GM18868 (cell line): ENCODE measurements at regions not wholly inside any gene's neighbourhood (a gene's known extent, or its start where the extent isn't known, plus 50 kb on each side); places are given as distances from the start of the nearest gene placed in this dataset.
"Not testable (repeated sequence)": the region's sequence is repeated elsewhere in the genome, so short reads cannot be mapped to it uniquely, and the experiment has no call there.

ENCODE experiments used
- ATAC-seq: cut with Tn5 transposase; IDR thresholded peaks from one replicate; pipeline ENCODE4 v1.9.1; 2021; ENCODE audit warnings: mild to moderate bottlenecking, moderate library complexity; ENCODE audit not compliant: unreplicated experiment

DNA sequence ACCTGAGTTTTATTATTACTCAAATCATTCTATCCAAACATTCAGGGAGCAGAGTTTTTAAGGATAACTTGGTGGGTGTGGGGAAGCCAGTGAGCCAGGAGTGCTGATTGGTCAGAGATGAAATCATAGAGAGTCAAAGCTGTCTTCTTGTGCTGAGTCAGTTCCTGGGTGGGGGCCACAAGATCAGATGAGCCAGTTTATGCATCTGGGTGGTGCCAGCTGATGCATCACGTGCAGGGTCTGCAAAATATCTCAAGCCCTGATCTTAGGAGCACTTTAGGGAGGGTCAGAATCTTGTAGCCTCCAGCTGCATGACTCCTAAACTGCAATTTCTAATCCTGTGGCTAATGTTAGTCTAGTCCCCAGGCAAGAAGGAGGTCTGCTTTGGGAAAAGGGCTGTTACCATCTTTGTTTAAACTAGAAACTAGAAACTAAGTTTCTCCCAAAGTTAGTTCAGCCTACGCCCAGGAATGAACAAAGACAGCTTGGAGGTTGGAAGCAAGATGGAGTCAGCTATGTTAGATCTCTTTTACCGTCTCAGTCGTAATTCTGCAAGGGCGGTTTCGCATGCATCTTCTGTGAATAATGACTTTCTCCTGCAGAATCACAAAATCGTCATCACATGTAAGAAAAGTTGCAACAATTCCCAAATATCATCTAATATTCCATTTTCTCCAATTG lies 97.5 kb downstream of the ZNF664 start:
- not testable (repeated sequence) for ATAC-seq

- no peak for ATAC-seq
Measured at GRCh38 chr12:124071075-124071443, 98.0 kb downstream of the ZNF664 start.

DNA sequence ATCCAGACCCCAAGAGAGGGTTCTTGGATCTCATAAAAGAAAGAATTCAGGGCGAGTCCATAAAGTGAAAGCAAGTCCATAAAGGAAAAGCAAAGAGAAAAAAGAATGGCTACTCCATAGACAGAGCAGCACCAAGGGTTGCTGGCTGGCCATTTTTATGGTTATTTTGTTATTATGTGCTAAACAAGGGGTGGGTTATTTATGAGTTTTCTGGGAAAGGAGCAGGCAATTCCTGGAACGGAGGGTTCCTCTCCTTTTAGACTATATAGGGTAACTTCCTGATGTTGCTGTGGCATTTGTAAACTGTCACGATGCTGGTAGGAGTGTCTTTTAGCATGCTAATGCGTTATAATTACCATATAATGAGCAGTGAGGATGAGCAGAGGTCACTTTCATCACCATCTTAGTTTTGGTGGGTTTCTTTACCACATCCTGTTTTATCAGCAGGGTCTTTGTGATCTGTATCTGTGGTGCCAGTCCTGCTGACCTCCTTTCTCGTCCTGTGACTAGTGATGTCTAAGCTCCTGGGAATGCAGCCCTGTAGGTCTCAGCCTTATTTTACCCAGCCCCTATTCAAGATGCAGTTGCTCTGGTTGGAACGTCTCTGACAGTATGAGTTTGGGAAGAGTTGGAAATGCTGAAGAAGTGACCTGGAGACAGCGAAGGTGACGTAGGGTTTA lies 100.5 kb downstream of the ZNF664 start:
- no peak for ATAC-seq

DNA sequence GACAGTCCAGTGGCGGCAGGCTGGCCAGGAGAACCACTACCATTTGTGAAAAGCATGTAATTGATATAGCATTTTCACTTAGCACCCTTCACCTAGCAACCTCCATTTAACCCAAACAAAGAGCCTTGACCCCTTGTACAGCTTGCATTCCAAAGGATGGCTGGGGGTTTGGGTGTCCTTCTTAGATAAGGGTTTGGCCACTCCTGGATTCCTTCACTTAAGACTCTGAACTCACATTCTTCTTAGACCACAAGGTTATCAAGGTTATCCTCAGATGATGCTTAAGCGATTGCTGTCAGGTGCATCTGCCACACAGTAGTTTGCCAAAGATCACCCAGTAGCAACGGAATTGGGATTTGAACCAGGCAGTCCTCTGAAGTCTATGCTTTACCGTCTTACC lies 102.8 kb downstream of the ZNF664 start:
- ATAC-seq, result no peak

DNA sequence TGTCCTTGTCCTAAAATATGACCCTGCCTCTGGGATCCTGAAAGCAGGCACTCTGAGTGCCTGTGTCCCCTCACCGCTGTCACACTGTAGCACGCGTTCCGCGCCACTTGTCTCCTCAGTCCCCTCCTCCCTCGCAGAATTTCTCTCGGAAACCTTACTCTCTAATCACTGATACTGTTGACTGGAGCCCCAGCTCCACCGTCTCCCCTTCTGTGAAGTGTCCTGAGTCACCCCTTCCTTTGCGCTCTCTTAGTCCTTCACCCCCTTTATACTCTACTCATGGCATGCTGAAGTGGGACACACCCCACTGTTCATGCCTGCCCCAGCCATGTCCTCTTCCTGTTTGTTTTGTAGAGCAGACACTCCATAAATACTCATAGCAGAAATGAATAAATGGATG lies 104.7 kb downstream of the ZNF664 start:
- ATAC-seq, result no peak

DNA sequence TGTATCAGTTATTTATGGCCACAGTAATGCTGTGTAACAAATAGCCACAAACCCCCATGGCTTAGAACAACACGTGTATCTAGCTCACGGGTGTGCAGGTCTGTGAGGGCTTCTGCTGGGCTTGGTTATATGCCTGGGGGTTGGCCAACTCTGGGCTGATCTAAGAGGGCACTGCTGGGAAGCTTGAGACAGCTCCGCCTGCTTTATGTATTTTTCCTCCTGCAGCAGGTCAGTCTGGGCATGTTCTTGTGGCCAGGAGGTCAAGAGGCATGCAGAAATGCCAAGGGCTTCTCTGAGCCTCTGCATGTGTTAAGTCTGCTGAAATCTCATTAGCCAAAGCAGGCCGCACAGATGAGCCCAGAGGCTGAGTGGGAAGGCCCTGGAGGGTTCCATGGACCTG lies 105.8 kb downstream of the ZNF664 start:
- ATAC-seq, result no peak

DNA sequence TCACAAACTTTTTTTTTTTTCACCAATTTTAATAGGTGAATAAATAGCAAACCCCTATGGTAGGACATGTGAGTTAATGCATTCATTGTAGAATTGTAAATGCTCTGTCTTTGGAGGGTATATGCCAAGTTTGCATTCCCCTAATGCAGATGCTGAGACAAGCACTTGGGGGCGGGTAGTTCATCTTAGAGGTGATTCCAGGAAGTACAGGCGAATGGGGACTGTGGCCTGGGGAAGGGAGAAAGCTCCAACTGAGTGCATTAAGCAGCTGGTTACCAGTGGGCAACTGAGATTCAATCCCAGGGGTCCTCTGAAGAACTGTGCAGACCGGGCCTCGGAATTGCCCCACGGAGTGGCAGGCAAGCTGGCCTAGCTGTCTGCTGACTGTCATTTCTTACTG lies 107.6 kb downstream of the ZNF664 start:
- ATAC-seq, result no peak

GRCh38 chr12:124082012-124082411 lies 109.0 kb downstream of the ZNF664 start:
- ATAC-seq, result no peak

- ATAC-seq, result no peak
Measured at GRCh38 chr12:124082687-124083086, 109.7 kb downstream of the ZNF664 start.

DNA sequence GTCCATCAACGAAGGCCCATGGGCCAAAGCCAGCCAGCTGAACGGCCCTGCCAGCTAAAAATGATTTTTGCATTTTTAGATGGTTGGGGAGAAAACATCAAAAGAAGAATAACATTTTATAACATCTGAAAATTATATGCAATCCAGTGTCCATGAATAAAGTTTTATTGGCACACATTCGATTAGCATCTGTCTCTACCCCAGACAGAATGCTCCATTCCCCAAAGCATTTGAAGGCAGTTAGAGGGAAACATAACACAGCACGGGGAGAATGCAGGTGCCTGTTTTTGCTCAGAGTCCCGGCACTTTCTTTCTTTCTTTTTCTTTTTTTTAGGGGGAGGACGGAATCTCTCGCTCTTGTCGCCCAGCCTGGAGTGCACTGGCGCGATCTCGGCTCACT lies 110.7 kb downstream of the ZNF664 start:
- no peak for ATAC-seq

DNA sequence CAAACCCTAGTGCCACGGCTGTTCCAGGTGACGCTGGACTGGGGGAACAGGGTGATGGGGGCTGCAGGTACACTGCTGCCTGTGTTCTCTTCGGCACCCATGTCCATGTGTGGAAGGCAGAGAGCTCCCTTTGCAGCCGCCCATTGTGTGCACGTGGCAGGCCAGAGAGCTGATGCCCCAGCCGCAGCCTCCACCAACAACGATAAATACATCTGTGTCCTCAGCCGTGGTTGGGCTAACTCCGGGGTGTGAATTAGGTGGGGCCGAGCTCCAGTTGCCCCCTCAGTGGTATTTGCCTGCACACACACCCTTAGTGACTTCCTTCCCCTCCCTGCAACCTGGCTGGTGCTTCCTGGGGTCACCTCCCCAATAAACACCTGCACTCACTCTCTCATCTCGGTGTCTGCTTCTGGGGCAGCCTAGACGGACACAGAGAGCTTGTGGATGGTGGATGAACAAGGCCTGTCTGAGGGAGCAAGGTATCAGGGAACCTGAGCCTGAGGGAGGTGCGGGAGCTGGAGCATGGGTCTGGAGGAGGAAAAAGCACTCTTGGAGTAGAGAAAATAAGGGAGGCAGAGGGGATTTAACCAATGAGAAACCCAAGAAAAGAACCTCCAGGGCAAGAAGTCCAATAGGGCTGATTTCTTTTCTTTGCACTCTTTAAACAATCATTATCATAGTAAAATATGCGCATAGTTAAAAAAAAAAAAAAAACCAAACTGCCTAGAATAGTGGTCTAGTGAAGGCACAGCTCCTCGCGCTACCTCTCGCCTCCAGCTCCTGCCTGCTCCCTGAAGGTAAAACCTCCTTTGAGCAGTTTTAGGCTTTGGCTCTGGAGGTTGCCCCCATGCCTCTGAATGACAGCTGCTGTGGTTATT lies 112.6 kb downstream of the ZNF664 start:
- no peak for ATAC-seq

DNA sequence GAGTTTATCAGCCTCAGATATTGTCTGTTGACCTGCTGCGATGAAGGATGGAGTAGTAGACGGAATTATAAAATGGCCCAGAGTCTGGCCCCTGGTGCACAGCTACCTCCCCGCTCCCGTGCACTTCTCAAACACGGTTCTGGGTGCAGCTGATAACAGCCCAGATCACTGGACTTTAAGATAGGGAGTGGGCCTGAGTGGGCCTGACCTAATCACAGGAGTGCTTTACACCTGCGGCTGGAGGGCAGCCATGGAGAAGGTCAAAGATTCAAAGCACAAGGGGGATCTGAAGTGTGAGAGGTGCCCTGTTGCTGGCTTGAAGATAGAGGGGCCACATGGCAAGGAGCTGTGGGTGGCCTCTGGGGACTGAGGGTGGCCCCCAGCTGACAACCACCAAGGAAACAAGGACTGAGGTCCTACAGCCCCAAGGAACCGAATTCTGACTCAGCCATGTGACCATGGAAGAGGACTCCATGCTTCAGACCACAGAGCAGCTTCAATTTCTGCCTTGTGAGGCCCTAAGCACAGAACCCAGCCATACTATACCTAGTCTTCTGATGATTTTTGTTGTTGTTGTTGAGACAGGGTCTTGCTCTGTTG lies 113.4 kb downstream of the ZNF664 start:
- ATAC-seq, result no peak

DNA sequence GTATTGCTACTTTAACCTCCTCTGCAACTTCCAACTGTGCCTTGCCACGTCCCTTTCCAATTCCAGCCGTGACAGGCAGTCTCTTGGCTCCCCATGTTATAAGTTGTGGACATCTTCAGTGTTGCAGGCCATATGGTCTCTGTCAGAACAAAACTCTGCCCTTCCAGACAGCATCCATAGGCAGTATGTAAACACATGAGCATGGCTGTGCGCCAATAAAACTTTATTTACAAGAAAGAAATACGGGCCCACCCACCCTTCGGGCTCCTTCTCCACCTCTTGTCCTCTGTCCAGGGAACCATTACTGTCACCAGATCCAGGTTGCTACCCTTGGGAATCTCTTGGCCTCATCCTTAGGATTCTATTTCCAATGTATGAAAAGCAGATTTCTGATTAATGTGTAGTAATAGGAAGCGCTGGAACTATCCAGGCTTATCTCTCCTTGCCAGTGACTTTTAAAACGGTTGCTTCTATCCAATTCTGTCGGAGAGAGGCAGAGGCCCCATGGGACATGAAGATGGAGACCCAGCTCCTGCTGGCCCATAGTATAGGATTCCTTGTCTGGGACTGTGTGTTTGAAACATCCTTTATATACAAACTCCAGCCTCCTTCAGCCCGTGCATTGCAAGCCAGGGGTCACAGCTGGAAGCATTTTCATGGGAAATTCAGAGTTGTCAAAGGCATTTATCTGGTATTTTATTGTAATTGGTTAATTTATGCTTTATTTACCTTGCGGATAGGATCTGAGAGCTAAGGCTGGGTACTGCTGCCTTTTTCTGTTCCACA lies 114.4 kb downstream of the ZNF664 start:
- no peak for ATAC-seq

- ATAC-seq, result no peak
Measured at GRCh38 chr12:124088217-124088907, 115.3 kb downstream of the ZNF664 start.

GRCh38 chr12:124089181-124089914 lies 116.3 kb downstream of the ZNF664 start:
- not testable (repeated sequence) for ATAC-seq

GRCh38 chr12:124091835-124092234 lies 118.8 kb downstream of the ZNF664 start:
- ATAC-seq, result no peak

DNA sequence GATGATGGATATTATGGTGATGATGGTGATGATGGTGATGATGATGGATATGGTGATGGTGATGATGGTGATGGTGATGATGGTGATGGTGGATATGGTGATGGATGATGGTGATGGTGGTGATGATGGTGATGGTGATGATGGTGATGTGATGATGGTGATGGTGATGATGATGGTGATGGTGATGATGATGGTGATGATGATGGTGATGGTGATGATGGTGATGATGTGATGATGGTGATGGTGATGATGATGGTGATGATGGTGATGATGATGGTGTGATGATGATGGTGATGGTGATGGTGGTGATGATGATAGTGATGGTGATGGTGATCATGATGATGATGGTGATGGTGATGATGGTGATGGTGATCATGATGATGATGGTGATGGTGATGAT lies 119.5 kb downstream of the ZNF664 start:
- ATAC-seq, result not testable (repeated sequence)

DNA sequence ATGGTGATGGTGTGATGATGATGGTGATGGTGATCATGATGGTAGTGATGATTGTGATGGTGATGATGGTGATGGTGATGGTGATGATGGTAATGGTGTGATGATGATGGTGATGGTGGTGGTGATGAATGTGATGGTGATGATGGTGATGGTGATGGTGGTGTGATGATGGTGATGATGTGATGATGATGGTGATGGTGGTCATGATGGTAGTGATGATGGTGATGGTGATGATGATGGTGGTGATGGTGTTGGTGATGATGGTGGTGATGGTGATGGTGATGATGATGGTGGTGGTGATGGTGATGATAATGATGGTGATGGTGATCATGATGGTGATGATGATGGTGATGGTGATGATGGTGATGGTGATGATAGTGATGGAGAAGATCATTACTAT lies 120.3 kb downstream of the ZNF664 start:
- no peak for ATAC-seq

DNA sequence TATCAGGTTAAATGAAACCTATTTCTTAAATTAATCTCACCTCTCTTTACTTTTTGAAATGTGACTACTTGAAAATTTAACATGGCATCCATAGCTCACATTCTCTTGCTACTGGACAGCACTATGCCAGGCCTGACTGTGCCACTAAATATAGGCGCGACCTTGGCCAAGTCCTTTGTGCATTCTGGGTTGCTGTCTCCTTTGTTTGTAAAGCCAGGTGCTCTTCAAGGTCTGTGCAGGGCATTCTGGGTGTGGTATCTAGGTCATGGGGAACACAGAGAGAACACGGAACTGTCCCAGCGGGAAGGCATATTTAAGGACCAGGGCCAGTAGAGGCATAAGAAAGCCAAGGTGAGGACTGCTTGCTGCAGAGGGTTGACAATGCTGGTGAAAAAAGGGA lies 121.2 kb downstream of the ZNF664 start:
- ATAC-seq, result no peak
